Right lobe of liver (tissue), 4 donors: ENCODE measurements at regions not wholly inside any gene's neighbourhood (a gene's known extent, or its start where the extent isn't known, plus 50 kb on each side); places are given as distances from the start of the nearest gene placed in this dataset.

Experiments used
- POLR2A ChIP-seq: fragments of 450-650 bp; IDR thresholded peaks from one replicate; pipeline ENCODE4 v1.6.1; 2017; ENCODE audit warnings: antibody characterized with exemption, mild to moderate bottlenecking
- TF ChIP-seq, protein P1 (sequence below), 4 donors: fragments of 200-600 bp in 3 of 4; fragments of 450-650 bp in 1 of 4; IDR thresholded peaks; one replicate each; pipeline versions ENCODE4 v1.5.1 to v1.8.0; 2016 to 2022; ENCODE audit warnings: antibody characterized with exemption in 4 of 4, mild to moderate bottlenecking in 2 of 4
- donor health status: DM: no; HTN: no; CAD: no.
- donor health status: DM: no; HTN: no; CAD: no.
- donor health status: DM: no; HTN: yes; CAD: no.

DNA sequence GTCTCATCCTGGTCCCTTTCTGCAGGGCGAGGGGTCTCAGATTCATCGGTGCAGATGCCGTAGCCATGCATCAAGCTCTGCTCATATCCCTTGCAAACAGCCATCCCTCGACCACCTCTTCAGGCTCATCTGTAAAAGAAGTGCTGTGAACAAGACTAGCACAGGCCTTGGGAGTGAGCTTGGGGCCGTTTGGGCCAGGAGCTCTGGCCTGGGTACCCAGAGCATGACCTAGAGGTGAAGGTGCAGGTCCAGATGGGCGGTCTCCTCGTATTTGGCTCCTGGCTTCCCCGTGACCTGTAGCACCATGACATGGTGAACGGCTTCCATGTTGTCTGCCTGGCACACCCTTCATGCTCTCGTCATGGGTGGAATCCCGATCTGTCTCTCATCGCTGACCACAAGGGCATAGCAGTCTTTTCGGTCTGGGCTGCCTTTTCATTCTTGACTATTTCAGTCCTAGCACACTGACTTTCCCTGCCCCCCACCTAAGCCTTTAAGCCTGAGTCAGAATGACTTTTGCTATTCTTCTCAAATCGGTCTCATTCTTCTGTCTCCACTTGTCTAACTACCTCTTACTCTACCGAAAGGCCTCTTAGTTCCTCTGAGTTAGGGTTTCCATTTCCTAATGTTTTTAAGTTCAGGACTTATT is 216.0 kb downstream of the FOXL1 start:
- TF ChIP-seq, protein P1, sequence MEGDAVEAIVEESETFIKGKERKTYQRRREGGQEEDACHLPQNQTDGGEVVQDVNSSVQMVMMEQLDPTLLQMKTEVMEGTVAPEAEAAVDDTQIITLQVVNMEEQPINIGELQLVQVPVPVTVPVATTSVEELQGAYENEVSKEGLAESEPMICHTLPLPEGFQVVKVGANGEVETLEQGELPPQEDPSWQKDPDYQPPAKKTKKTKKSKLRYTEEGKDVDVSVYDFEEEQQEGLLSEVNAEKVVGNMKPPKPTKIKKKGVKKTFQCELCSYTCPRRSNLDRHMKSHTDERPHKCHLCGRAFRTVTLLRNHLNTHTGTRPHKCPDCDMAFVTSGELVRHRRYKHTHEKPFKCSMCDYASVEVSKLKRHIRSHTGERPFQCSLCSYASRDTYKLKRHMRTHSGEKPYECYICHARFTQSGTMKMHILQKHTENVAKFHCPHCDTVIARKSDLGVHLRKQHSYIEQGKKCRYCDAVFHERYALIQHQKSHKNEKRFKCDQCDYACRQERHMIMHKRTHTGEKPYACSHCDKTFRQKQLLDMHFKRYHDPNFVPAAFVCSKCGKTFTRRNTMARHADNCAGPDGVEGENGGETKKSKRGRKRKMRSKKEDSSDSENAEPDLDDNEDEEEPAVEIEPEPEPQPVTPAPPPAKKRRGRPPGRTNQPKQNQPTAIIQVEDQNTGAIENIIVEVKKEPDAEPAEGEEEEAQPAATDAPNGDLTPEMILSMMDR (IDR thresholded peaks at IDR 0.05), result no peak
- no peak for TF ChIP-seq POLR2A
